ENCODE measurements at regions not wholly inside any gene's neighbourhood (a gene's known extent, or its start where the extent isn't known, plus 50 kb on each side); places are given as distances from the start of the nearest gene placed in this dataset.

DNA sequence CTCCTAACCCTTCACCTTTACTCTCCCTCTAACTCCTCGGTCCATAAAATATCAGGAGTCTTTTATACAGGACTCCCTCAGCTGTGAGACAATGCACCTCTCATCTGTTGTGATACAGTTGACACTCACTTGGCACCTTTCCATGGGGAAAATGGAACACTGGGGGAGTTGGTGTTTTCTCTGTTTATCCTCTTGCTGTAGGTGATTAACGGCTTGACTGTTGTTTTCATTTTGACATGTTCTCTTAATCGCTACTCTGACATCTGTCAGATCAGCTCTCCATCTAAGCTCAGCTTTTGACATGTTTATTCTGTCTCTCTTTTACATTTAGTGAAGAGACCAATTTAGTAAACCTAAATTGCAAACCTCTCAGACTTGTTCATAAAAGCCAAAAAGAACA is 604.8 kb downstream of the TRAM1L1 start (continued):
- TF ChIP-seq, protein P1, sequence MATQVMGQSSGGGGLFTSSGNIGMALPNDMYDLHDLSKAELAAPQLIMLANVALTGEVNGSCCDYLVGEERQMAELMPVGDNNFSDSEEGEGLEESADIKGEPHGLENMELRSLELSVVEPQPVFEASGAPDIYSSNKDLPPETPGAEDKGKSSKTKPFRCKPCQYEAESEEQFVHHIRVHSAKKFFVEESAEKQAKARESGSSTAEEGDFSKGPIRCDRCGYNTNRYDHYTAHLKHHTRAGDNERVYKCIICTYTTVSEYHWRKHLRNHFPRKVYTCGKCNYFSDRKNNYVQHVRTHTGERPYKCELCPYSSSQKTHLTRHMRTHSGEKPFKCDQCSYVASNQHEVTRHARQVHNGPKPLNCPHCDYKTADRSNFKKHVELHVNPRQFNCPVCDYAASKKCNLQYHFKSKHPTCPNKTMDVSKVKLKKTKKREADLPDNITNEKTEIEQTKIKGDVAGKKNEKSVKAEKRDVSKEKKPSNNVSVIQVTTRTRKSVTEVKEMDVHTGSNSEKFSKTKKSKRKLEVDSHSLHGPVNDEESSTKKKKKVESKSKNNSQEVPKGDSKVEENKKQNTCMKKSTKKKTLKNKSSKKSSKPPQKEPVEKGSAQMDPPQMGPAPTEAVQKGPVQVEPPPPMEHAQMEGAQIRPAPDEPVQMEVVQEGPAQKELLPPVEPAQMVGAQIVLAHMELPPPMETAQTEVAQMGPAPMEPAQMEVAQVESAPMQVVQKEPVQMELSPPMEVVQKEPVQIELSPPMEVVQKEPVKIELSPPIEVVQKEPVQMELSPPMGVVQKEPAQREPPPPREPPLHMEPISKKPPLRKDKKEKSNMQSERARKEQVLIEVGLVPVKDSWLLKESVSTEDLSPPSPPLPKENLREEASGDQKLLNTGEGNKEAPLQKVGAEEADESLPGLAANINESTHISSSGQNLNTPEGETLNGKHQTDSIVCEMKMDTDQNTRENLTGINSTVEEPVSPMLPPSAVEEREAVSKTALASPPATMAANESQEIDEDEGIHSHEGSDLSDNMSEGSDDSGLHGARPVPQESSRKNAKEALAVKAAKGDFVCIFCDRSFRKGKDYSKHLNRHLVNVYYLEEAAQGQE (IDR thresholded peaks at IDR 0.05; ENCODE audit: unreplicated experiment), result no peak
- no peak for TF ChIP-seq ZNF331 (CRISPR knock-in tag; IDR thresholded peaks at IDR 0.05; ENCODE audit: low read depth)

DNA sequence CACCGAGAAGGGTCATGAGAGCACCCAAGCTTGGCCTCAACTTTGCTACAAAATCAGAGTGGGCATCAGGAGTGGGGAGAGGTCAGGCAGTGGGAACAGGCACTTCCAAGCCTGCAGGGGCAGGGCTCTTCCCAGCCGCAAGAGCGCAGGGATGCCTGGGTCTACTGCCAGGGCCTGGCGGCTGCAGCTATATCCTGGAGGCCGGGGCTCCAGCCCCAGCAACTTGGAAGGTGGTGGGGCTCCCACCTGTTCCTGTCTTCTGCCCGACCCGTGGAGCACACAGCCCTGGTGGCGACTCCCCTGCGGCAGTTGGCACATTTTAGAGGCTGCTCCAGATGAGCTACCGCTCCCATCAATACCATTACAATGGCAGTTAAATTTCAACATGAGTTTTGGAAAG is 607.0 kb downstream of the TRAM1L1 start:
- Histone ChIP-seq H3K36me3 (ENCODE audit: insufficient read depth) (no peaks in the 10 kb centered on the region), H3K27me3 (ENCODE audit: insufficient read depth) (no peaks in the 10 kb centered on the region), H3K27ac (ENCODE audit: low read depth) (no peak overlapping the region), H3K4me1 (ENCODE audit: insufficient read depth) (no peaks in the 10 kb centered on the region), H3K79me2 (replicated peaks; ENCODE audit: insufficient read depth) (no peaks in the 10 kb centered on the region), H3F3A (replicated peaks; ENCODE audit: low read depth) (no peaks in the 10 kb centered on the region), H3K4me3 (no peak overlapping the region), H4K20me1 (replicated peaks; ENCODE audit: insufficient read depth) (no peaks in the 10 kb centered on the region), H3K4me2 (no peak overlapping the region), H2AFZ (no peak overlapping the region), H3K9me2 (ENCODE audit: insufficient read depth) (0 out of 2 replicates have a peak, but pooled peaks cover 3% of the 10 kb centered on the region)
- DNase-seq (ENCODE audit: low spot score), result no peak
- H3K27ac Mint-ChIP-seq, result no peak overlapping the region
- no peaks in the 10 kb centered on the region; the same call in 2 of the 3 replicates for H3K4me1 Mint-ChIP-seq
- TF ChIP-seq EZH2phosphoT487 (IDR thresholded peaks at IDR 0.05; ENCODE audit: unreplicated experiment) (no peak), ZNF114 (CRISPR knock-in tag; IDR thresholded peaks at IDR 0.05) (no peak), POLR2AphosphoS5 (IDR thresholded peaks at IDR 0.05; ENCODE audit: low read depth) (no peak), STAT1 (IDR thresholded peaks at IDR 0.05; ENCODE audit: unreplicated experiment) (no peak), EZH2 (IDR thresholded peaks at IDR 0.05; ENCODE audit: low read depth, unreplicated experiment) (no peak), CREB1 (CRISPR knock-in tag; IDR thresholded peaks at IDR 0.05; ENCODE audit: low read depth) (no peak), JUNB (IDR thresholded peaks at IDR 0.05; ENCODE audit: unreplicated experiment) (no peak)
- TF ChIP-seq, protein P2, sequence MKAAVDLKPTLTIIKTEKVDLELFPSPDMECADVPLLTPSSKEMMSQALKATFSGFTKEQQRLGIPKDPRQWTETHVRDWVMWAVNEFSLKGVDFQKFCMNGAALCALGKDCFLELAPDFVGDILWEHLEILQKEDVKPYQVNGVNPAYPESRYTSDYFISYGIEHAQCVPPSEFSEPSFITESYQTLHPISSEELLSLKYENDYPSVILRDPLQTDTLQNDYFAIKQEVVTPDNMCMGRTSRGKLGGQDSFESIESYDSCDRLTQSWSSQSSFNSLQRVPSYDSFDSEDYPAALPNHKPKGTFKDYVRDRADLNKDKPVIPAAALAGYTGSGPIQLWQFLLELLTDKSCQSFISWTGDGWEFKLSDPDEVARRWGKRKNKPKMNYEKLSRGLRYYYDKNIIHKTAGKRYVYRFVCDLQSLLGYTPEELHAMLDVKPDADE (IDR thresholded peaks at IDR 0.05), result no peak
- TF ChIP-seq, protein P3, sequence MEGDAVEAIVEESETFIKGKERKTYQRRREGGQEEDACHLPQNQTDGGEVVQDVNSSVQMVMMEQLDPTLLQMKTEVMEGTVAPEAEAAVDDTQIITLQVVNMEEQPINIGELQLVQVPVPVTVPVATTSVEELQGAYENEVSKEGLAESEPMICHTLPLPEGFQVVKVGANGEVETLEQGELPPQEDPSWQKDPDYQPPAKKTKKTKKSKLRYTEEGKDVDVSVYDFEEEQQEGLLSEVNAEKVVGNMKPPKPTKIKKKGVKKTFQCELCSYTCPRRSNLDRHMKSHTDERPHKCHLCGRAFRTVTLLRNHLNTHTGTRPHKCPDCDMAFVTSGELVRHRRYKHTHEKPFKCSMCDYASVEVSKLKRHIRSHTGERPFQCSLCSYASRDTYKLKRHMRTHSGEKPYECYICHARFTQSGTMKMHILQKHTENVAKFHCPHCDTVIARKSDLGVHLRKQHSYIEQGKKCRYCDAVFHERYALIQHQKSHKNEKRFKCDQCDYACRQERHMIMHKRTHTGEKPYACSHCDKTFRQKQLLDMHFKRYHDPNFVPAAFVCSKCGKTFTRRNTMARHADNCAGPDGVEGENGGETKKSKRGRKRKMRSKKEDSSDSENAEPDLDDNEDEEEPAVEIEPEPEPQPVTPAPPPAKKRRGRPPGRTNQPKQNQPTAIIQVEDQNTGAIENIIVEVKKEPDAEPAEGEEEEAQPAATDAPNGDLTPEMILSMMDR (conservative IDR thresholded peaks at IDR 0.05; ENCODE audit: low read depth in 2 of 2), result no peak
- TF ChIP-seq, protein P4, sequence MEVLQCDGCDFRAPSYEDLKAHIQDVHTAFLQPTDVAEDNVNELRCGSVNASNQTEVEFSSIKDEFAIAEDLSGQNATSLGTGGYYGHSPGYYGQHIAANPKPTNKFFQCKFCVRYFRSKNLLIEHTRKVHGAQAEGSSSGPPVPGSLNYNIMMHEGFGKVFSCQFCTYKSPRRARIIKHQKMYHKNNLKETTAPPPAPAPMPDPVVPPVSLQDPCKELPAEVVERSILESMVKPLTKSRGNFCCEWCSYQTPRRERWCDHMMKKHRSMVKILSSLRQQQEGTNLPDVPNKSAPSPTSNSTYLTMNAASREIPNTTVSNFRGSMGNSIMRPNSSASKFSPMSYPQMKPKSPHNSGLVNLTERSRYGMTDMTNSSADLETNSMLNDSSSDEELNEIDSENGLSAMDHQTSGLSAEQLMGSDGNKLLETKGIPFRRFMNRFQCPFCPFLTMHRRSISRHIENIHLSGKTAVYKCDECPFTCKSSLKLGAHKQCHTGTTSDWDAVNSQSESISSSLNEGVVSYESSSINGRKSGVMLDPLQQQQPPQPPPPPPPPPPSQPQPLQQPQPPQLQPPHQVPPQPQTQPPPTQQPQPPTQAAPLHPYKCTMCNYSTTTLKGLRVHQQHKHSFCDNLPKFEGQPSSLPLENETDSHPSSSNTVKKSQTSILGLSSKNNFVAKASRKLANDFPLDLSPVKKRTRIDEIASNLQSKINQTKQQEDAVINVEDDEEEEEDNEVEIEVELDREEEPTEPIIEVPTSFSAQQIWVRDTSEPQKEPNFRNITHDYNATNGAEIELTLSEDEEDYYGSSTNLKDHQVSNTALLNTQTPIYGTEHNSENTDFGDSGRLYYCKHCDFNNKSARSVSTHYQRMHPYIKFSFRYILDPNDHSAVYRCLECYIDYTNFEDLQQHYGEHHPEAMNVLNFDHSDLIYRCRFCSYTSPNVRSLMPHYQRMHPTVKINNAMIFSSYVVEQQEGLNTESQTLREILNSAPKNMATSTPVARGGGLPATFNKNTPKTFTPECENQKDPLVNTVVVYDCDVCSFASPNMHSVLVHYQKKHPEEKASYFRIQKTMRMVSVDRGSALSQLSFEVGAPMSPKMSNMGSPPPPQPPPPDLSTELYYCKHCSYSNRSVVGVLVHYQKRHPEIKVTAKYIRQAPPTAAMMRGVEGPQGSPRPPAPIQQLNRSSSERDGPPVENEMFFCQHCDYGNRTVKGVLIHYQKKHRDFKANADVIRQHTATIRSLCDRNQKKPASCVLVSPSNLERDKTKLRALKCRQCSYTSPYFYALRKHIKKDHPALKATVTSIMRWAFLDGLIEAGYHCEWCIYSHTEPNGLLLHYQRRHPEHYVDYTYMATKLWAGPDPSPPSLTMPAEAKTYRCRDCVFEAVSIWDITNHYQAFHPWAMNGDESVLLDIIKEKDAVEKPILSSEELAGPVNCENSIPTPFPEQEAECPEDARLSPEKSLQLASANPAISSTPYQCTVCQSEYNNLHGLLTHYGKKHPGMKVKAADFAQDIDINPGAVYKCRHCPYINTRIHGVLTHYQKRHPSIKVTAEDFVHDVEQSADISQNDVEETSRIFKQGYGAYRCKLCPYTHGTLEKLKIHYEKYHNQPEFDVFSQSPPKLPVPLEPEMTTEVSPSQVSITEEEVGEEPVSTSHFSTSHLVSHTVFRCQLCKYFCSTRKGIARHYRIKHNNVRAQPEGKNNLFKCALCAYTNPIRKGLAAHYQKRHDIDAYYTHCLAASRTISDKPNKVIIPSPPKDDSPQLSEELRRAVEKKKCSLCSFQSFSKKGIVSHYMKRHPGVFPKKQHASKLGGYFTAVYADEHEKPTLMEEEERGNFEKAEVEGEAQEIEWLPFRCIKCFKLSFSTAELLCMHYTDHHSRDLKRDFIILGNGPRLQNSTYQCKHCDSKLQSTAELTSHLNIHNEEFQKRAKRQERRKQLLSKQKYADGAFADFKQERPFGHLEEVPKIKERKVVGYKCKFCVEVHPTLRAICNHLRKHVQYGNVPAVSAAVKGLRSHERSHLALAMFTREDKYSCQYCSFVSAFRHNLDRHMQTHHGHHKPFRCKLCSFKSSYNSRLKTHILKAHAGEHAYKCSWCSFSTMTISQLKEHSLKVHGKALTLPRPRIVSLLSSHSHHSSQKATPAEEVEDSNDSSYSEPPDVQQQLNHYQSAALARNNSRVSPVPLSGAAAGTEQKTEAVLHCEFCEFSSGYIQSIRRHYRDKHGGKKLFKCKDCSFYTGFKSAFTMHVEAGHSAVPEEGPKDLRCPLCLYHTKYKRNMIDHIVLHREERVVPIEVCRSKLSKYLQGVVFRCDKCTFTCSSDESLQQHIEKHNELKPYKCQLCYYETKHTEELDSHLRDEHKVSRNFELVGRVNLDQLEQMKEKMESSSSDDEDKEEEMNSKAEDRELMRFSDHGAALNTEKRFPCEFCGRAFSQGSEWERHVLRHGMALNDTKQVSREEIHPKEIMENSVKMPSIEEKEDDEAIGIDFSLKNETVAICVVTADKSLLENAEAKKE (CRISPR knock-in tag; IDR thresholded peaks at IDR 0.05), result no peak
- ATAC-seq, result no peak
- H3K27me3 Mint-ChIP-seq (ENCODE audit: insufficient read depth, low read depth, poor library complexity), result peaks cover under 1% of the 10 kb centered on the region
- H3K4me3 Mint-ChIP-seq, result no peak overlapping the region
- H3K36me3 Mint-ChIP-seq (ENCODE audit: low read depth), result peaks cover 10% of the 10 kb centered on the region
- peaks cover 17% of the 10 kb centered on the region for H3K9me3 Mint-ChIP-seq

Data from GM23338 (cell line).